DND-41 (cell line): ENCODE measurements at regions not wholly inside any gene's neighbourhood (a gene's known extent, or its start where the extent isn't known, plus 50 kb on each side); places are given as distances from the start of the nearest gene placed in this dataset.

Source experiments
- CTCF ChIP-seq: IDR thresholded peaks from 2 replicates; pipeline ENCODE4 v1.5.1; 2012; ENCODE audit warnings: borderline replicate concordance, low read length, moderate library complexity, mild to moderate bottlenecking; ENCODE audit not compliant: poor library complexity, severe bottlenecking; ENCODE audit errors: extremely low read depth
- EZH2 ChIP-seq: IDR thresholded peaks from 3 replicates; pipeline ENCODE4 v1.6.1; 2012; ENCODE audit warnings: borderline replicate concordance, low read depth, mild to moderate bottlenecking, moderate library complexity, low read length, inconsistent platforms; ENCODE audit not compliant: severe bottlenecking

DNA sequence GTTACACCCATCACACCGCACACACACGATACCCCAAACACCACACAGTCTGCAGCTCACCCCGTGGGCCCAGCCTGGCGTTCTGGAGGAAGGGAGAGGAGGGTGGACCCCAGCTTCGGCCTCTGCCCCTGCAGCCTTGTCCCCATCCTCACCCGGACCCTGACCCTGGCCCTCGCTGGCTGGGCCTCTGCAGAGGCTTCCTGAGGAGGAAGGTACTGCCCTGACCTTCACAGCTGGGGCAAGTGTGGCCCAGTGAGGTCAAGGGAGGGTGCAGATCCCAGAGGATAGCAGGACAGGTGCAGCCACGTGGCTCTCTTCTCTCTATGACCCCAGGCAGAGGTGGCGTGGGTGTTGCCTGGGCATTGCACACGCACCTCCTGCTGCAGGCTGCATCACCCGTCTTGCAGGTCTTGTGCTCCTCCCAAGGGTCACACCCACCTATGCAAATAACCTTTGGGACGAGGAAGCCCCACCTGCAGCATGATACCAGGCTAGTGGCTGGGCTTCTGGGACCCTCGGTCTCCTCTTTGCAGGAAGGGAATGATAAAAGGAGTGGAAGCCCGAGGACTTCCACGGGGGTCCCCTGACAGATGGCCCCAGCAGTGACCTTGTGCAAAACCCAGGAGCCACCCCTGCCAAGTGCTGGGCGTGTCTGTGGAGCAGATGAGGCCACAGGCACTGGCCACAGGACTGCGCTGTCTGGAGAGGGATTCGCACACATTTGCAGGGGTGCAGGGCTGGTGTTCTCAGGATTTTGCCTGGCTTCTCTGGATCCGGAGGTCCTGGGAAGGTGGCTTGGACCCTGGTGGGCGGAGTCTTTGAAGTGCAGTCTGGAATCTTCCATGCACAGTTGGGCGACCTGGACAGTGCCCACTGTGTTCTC lies 1241.5 kb downstream of the BRD1 start:
- TF ChIP-seq CTCF (no peak), EZH2 (no peak)
